Neuron (in vitro differentiated cells): ENCODE measurements at regions not wholly inside any gene's neighbourhood (a gene's known extent, or its start where the extent isn't known, plus 50 kb on each side); places are given as distances from the start of the nearest gene placed in this dataset.
"Not testable (repeated sequence)": the region's sequence is repeated elsewhere in the genome, so short reads cannot be mapped to it uniquely, and the experiment has no call there.

Experiments
- H2AFZ ChIP-seq: one replicate; pipeline ENCODE4 v1.6.1; 2013; ENCODE audit warnings: low read depth, mild to moderate bottlenecking, inconsistent platforms, low read length, moderate library complexity
- H3K27me3 ChIP-seq: one replicate; pipeline ENCODE4 v1.6.1; 2013; ENCODE audit warnings: low read length; ENCODE audit not compliant: insufficient read depth
- H3K36me3 ChIP-seq: one replicate; pipeline ENCODE4 v1.6.1; 2013; ENCODE audit warnings: low read length; ENCODE audit not compliant: insufficient read depth
- H3K4me1 ChIP-seq: one replicate; pipeline ENCODE4 v1.6.1; 2013; ENCODE audit warnings: low read length; ENCODE audit not compliant: insufficient read depth
- H3K4me3 ChIP-seq: 2 replicates; pipeline ENCODE4 v1.5.1; 2013; ENCODE audit warnings: mild to moderate bottlenecking, low read length, moderate library complexity
- H3K9me3 ChIP-seq: one replicate; pipeline ENCODE4 v1.6.1; 2013; ENCODE audit warnings: low read length

DNA sequence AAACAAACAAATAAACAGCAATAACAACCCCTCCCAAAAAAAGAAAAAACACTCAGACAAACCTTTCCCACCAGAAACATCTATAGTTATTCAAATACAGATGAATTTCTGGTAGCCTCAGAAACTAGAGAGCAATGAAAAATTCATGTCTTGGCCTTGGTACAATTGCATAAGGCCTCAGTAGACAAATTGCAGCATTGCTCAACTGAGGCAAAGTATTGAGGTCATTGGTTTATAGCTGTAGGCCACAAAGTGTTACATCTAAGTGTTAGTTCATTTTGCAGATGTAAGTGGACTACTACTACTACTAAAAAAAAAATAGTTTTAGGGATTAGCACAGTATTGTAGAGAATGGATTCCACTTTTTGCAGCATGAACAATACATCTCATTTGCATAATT lies 2268.3 kb downstream of the ARAP2 start:
- no peaks in the 10 kb centered on the region for H3K36me3 ChIP-seq
- H3K9me3 ChIP-seq = no peaks in the 10 kb centered on the region
- no peaks in the 10 kb centered on the region for H3K27me3 ChIP-seq
- H2AFZ ChIP-seq = no peak overlapping the region
- H3K4me3 ChIP-seq = no peak overlapping the region
- no peaks in the 10 kb centered on the region for H3K4me1 ChIP-seq

DNA sequence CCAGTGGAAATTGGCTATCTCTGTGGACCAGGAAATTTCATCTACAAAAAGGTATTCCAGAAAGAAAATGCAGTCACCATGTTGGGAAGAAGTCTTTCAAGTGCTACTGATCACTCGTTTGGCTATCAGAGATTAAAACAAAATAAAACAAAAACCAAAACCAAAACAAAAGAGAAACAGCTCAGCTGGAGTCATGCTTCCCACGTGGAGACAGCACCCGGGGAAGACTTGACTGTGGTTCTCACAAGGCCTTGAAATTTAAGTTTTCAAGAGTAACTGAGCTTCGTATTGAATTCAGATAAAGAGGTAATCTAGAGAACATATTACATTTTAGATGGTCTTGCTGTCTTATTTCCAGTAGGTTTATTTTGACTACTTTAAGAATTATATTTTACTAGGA lies 2264.5 kb downstream of the ARAP2 start:
- not testable (repeated sequence) for H2AFZ ChIP-seq, H3K36me3 ChIP-seq

DNA sequence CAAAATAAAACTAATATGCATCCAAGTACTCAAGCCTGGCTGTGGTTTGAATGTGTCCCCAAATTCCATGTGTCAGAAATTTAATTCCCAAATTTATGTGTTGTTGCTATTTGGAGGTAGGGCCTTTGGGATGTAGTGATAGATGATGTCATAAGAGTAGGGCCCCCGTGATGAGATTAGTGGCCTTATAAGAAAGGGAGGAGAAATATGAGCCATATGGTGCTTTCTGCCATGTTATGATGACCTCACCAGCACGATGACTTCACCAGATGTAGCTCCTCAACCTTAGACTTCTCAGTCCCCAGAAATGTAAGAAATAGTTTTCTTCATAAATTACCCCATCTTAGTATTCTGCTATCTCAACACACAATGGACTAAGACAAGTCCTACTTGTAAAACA lies 2264.0 kb downstream of the ARAP2 start:
- Histone ChIP-seq H3K36me3 (no peaks in the 10 kb centered on the region), H3K4me3 (no peak overlapping the region), H3K27me3 (no peaks in the 10 kb centered on the region), H3K4me1 (no peaks in the 10 kb centered on the region), H2AFZ (no peak overlapping the region), H3K9me3 (no peaks in the 10 kb centered on the region)

More for the DNA sequence above, 2264.5 kb downstream of the ARAP2 start:
- H3K4me3 ChIP-seq, H3K9me3 ChIP-seq, H3K27me3 ChIP-seq, H3K4me1 ChIP-seq: not testable (repeated sequence)

DNA sequence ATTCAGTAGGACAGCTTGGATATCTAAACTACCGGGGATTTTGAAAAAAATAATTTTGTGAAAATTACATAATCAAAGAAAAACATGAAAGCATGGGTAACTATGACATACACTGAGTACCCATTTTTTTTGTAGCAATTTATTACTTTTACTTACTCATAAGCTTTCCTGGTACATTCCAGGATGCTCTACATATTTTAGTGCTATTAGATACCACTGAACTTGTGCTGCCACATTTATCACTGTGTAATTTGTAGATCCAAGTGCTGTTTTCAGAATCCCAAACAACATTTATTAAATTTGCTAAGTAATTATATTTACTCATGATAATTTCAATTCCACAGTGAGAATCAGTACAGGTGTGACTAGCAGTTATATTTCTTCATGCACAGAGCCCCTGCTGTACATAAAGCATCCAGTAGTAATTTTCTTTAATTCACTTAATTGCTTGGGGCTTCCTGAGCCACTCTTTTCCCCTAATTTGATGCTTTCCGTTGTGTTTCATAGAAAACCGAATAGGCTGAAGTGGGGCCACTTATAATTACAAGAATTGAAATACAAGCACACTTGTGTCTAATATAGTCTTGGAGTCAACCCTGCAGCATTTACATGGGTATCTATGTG lies 2254.4 kb downstream of the ARAP2 start:
- no peaks in the 10 kb centered on the region for H3K36me3 ChIP-seq
- no peak overlapping the region for H3K4me3 ChIP-seq
- H3K4me1 ChIP-seq = no peaks in the 10 kb centered on the region
- H3K27me3 ChIP-seq = no peaks in the 10 kb centered on the region
- no peak overlapping the region for H2AFZ ChIP-seq
- no peaks in the 10 kb centered on the region for H3K9me3 ChIP-seq

DNA sequence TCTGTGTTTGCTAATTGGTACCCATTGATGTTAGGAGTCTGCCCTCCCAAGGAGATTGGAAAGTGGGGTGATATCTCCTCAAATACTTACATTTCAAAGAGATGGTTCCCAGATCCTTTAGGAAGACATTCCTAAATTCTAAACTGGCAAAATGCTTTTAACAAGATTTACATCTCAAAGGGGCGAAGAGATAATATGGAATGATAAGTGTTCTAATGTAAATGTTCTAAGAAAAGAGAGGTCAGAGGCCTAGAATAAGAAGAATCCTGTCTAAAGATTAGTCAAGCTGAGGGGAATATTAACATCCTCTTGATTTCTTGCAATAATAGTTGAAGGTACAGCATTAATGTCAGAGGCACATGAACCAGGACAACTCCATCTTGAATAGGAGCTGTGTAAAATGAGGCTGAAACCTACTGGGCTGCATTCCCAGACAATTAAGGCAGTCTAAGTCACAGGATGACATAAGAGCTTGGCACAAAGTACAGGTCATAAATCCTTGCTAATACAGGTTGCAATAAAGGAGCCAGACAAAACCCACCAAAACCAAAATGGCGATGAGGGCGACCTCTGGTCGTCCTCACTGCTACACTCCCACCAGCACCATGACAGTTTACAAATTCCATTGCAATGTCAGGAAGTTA lies 2248.1 kb downstream of the ARAP2 start:
- H3K36me3 ChIP-seq = no peaks in the 10 kb centered on the region
- H3K4me1 ChIP-seq = peaks cover 7% of the 10 kb centered on the region
- no peak overlapping the region for H3K4me3 ChIP-seq
- no peak overlapping the region for H2AFZ ChIP-seq
- no peaks in the 10 kb centered on the region for H3K27me3 ChIP-seq
- H3K9me3 ChIP-seq = no peaks in the 10 kb centered on the region

DNA sequence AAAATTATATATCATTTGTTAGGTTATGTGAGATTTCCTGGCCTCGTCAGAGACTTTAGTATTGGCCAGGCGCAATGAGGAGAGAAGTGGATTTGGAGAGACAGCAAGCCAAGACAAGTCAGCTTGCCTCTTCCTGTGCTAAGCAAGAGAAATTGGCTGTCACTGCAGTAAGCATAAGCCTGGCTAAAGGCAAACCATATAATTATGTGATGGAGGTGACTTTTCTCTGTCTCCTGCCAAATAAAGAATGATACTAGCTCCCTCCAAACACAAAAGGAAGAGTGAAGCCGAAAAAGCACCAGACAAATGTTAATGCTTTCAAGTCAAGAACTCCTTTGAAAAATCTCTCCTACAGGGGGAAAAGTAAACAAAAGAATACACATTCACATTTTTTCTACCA lies 2246.0 kb downstream of the ARAP2 start:
- no peak overlapping the region for H3K4me3 ChIP-seq

DNA sequence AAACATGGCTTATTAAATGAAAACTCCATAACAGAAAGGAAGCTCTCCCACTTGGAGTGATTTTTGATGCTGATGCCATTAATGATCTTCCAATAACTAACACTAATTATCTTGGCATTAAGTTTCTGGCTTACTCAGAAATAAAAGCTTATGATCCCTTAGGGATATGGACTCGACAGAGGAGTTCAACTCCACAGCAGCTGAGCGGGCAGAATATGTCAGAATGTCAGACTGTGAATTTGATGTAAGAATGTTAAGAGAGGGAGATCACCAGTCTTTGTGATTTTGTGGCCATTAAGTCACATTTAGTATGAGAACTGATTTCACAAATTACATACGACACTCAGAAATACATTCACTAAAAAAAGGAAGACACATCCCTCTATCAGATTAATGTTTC lies 2244.0 kb downstream of the ARAP2 start:
- Histone ChIP-seq H3K36me3 (no peaks in the 10 kb centered on the region), H3K27me3 (no peaks in the 10 kb centered on the region), H3K9me3 (no peaks in the 10 kb centered on the region), H3K4me3 (no peak overlapping the region), H3K4me1 (peaks cover 7% of the 10 kb centered on the region), H2AFZ (no peak overlapping the region)

More for the DNA sequence above, 2246.0 kb downstream of the ARAP2 start:
- no peaks in the 10 kb centered on the region for H3K36me3 ChIP-seq
- no peak overlapping the region for H2AFZ ChIP-seq
- H3K27me3 ChIP-seq = no peaks in the 10 kb centered on the region
- peaks cover 7% of the 10 kb centered on the region for H3K4me1 ChIP-seq
- H3K9me3 ChIP-seq = no peaks in the 10 kb centered on the region

DNA sequence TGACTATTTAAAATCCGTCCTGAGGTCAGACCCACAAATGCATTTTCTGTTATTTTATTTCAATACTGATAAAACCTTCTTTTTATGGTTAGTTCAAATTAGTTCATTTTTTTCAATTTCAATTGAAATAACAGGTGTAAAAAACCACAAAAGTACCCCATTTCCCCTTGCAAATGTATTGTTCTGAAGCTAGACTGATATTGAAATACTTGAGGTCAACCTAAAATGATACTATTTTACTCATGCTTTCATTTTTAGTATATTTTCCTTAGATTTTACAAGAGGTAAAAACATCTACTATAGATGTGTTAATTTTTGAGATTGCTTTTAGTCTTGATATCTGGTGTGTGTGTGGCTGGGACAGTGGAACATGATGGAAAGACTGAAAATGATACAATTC lies 2237.8 kb downstream of the ARAP2 start:
- not testable (repeated sequence) for H3K4me3 ChIP-seq, H3K9me3 ChIP-seq, H2AFZ ChIP-seq, H3K27me3 ChIP-seq, H3K36me3 ChIP-seq, H3K4me1 ChIP-seq

DNA sequence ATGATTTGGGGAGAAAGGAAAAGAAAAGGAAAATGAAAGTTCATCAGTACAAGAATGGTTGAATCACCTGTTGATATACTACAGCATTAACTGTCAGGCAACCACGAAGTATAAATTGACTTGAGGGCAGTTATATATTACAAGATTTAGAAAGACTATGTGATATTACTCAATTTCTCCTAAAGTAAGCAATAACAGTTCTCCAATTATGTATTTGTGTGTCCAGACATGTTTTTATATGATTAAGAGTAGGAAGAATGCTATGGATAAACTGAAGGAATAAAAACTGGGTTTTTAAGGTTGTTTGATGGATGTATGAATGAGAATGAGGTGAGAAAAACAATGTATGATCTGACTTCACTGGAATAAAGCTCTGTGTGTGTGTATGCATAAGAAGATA lies 2234.4 kb downstream of the ARAP2 start:
- Histone ChIP-seq H3K4me1 (no peaks in the 10 kb centered on the region), H2AFZ (no peak overlapping the region), H3K36me3 (no peaks in the 10 kb centered on the region), H3K27me3 (no peaks in the 10 kb centered on the region), H3K4me3 (no peak overlapping the region), H3K9me3 (no peaks in the 10 kb centered on the region)

DNA sequence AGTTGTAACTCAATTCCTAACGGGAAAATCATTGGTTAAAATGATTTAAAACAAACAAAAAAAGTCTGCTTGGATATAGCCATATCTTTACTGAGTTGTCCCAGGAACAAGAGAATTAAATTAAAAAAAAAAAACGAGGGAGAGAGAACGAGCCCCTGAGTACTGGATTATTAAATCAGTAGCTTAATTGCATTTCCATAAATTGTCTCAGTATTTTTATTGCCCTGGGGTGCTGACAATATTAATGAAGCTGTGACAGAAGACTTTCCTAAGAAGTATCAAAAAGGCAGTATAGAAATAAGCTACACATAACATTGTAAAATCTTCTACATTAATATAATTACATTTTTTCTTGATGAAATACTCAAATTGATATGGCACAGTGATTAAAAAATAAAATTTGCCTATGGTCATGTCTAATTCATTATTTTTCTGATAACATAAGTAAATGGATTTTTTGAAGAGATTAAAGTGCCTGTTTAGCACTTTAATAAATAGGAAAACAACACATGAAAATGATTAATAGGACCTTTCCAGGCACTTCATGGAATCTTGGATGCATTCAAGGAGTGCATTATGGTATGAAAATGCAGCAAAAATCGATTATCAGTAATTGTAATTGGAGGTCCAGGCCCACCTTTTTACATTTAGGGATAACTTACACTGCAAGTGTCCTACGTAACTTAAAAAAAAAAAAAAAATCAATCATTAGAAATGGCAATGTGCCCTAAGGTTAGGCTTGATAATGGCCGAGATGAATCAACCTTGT lies 2233.4 kb downstream of the ARAP2 start:
- Histone ChIP-seq H3K36me3 (no peaks in the 10 kb centered on the region), H2AFZ (no peak overlapping the region), H3K4me1 (no peaks in the 10 kb centered on the region), H3K9me3 (no peaks in the 10 kb centered on the region), H3K4me3 (no peak overlapping the region), H3K27me3 (no peaks in the 10 kb centered on the region)

DNA sequence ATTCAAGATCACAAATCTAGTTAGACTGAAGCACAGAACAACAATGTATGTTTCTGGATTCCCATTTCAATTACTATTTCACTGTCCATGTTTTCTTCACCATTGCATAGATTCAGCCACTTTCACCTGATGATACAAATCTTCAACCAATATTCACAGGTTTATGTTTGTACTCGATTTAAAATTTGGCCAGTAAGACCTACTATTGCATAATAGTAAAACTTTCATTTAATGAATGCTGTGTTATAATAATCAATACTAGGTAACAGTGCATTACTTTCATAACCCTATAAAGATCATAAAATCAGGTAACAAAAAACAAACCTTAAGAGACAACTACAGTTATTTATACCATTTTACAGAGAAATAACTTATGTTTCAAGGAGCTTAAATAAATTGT lies 2209.1 kb downstream of the ARAP2 start:
- H2AFZ ChIP-seq = no peak overlapping the region
- H3K4me1 ChIP-seq = no peaks in the 10 kb centered on the region
- no peaks in the 10 kb centered on the region for H3K27me3 ChIP-seq
- no peak overlapping the region for H3K4me3 ChIP-seq
- no peaks in the 10 kb centered on the region for H3K36me3 ChIP-seq
- no peaks in the 10 kb centered on the region for H3K9me3 ChIP-seq

DNA sequence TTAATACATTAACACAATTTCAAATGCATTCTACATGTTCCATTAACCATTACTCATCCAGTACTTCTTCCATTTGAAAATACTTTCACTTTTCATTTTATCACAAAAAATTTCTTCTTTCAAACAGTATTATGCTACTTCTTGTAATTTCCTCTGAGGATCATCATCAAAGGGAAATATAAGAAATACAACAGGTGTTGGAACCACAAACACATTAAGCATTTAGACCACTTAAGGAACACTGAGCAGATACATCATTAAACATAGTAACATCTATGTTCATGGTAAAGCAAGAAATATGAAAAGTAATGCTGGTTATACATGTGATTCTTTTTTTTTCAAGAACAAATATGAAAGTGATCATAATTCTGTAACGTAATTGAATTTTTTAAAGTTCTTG lies 2207.0 kb downstream of the ARAP2 start:
- Histone ChIP-seq H3K27me3 (no peaks in the 10 kb centered on the region), H3K9me3 (no peaks in the 10 kb centered on the region), H3K4me1 (no peaks in the 10 kb centered on the region), H3K4me3 (no peak overlapping the region), H2AFZ (no peak overlapping the region), H3K36me3 (no peaks in the 10 kb centered on the region)

DNA sequence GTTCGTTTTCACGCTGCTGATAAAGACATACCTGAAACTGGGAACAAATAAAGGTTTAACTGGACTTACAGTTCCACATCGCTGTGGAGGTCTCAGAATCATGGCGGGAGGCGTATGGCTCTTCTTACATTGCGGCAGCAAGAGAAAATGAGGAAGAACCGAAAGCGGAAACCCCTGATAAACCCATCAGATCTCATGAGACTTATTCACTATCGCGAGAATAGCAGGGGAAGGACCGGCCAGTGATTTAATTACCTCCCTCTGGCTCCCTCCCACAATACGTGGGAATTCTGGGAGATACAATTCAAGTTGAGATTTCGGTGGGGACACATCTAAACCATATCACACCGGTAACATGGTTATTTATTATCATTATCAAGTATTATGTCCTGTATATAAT lies 2204.5 kb downstream of the ARAP2 start:
- Histone ChIP-seq H3K4me1 (no peaks in the 10 kb centered on the region), H3K36me3 (no peaks in the 10 kb centered on the region), H3K4me3 (no peak overlapping the region), H2AFZ (no peak overlapping the region), H3K9me3 (no peaks in the 10 kb centered on the region), H3K27me3 (no peaks in the 10 kb centered on the region)
